GM12872 (cell line): ENCODE measurements at regions not wholly inside any gene's neighbourhood (a gene's known extent, or its start where the extent isn't known, plus 50 kb on each side); places are given as distances from the start of the nearest gene placed in this dataset.

Source experiments
- CTCF ChIP-seq: IDR thresholded peaks from 3 replicates; pipeline ENCODE4 v1.5.1; 2011; ENCODE audit warnings: low read depth, mild to moderate bottlenecking, low read length, moderate library complexity; ENCODE audit not compliant: insufficient read depth

- TF ChIP-seq CTCF = no peak
Observed at GRCh38 chr16:6177616-6178180, 1080.1 kb upstream of the EEF2KMT start.

DNA sequence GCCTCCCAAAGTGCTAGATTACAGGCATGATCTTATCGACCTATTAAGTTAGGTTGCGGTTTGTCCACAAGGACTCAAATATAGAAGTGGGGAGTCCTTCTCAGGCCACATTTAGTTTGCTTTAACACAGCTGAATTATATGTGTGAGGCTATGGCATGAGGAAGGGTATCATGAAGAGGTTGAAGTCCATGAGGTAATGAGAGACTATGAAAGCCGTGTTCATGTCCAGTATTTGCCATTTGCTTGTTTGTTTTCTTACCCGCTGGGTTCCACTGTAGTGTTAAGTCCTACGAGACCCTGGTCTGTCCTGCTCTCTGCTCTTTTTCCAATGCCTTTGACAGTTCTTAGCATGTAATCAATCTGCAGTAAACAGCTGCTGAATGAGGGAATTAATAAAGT is 1072.4 kb upstream of the EEF2KMT start:
- no peak for TF ChIP-seq CTCF

GRCh38 chr16:6165330-6165979 is 1067.9 kb upstream of the EEF2KMT start:
- TF ChIP-seq CTCF = no peak

GRCh38 chr16:6160871-6161270 is 1063.3 kb upstream of the EEF2KMT start:
- TF ChIP-seq CTCF = no peak

DNA sequence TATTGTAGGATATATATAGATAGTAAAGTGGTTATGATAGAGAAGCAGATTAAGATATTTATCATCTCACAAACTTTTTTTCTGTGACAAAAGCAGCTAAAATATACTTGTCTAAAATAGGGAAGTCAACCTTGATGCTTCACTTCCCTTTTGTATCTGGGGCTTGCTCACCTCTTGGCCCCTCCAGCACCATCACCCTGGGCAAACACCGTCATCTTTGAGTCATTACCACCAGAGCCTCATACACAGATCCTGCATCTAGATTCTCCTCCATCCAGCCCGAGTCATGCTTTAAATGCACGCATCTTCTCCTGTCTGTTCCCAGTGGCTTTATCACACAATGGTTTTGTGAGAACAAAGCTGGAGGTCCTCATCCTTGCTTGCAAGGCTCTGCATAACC is 1062.7 kb upstream of the EEF2KMT start:
- no peak for TF ChIP-seq CTCF

- TF ChIP-seq CTCF = no peak
Observed at GRCh38 chr16:6157806-6158205, 1060.2 kb upstream of the EEF2KMT start.

DNA sequence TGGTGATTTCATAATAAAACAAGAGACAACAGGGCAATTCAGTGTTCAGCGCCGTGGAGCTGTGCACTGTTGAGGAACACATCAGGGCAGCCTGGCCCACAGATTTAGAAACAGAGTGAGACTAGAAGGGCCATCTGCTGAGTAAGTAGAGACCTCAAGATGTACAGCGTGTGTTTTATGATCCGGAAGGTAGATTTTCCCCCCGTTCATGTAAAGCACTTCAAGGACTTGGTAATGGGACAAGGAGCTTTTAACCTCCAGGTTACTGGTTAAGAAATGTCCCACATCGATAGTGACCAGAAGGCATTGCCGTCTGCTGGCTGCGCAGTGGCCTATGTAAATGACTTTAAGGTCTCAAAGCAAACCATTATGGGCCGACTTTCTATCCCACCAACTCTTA is 1057.7 kb upstream of the EEF2KMT start:
- TF ChIP-seq CTCF = no peak
